Heart right ventricle (tissue), 16 donors: ENCODE measurements at regions not wholly inside any gene's neighbourhood (a gene's known extent, or its start where the extent isn't known, plus 50 kb on each side); places are given as distances from the start of the nearest gene placed in this dataset.

ENCODE experiments used
- ATAC-seq, 8 donors: fragments of 200-7000 bp; cut with Tn5 transposase; one replicate each; pipeline ENCODE4 v1.9.1; 2020; ENCODE audit warnings: mild to moderate bottlenecking in 8 of 8, moderate library complexity in 8 of 8, moderate number of reproducible peaks in 1 of 8
- DNase-seq, 2 donors: peaks; one replicate each; pipeline ENCODE4 v3.0.0-alpha.2; 2020
- H3K27ac ChIP-seq, 10 donors: fragments of 200-600 bp; sonication (generic) in 2 of 10; one replicate each; pipeline versions ENCODE4 v1.5.0 to v1.8.0; 2020 to 2022; ENCODE audit warnings: mild to moderate bottlenecking in 3 of 10
- H3K27me3 ChIP-seq, 7 donors: fragments of 200-600 bp; one replicate each; pipeline ENCODE4 v1.8.0; 2021 to 2022; ENCODE audit warnings: mild to moderate bottlenecking in 2 of 7
- H3K36me3 ChIP-seq, 9 donors: fragments of 200-600 bp; sonication (generic) in 1 of 9; one replicate each; pipeline versions ENCODE4 v1.5.0 to v1.8.0; 2020 to 2022; ENCODE audit warnings: mild to moderate bottlenecking in 2 of 9
- H3K4me1 ChIP-seq, 9 donors: fragments of 200-600 bp; sonication (generic) in 1 of 9; one replicate each; pipeline versions ENCODE4 v1.5.0 to v1.8.0; 2020 to 2022; ENCODE audit warnings: mild to moderate bottlenecking in 4 of 9
- H3K4me3 ChIP-seq, 10 donors: fragments of 200-600 bp; sonication (generic) in 2 of 10; one replicate each; pipeline versions ENCODE4 v1.5.0 to v1.8.0; 2020 to 2022; ENCODE audit warnings: mild to moderate bottlenecking in 7 of 10, moderate library complexity in 2 of 10
- H3K9me3 ChIP-seq, 11 donors: fragments of 200-600 bp in 10 of 11; sonication (generic) in 2 of 11; one replicate each; pipeline versions ENCODE4 v1.5.0 to v1.8.0; 2013 to 2022; ENCODE audit warnings: mild to moderate bottlenecking in 2 of 11, control low read depth in 1 of 11, moderate library complexity in 1 of 11
- WGBS, 2 donors: extraction: QIAGEN DNeasy Blood & Tissue Kit; methylation state at CpG; one replicate each; pipeline ENCODE4 v1.1.7; 2013; ENCODE audit warnings: inconsistent platforms in 1 of 2; 5-methylcytosine and 5-hydroxymethylcytosine counted together
- intact Hi-C, 10 donors: fragments of 100-400 bp; cut with DNase I; formaldehyde crosslinking; loops; one replicate each; pipeline versions ENCODE4 v1.11.1 to v1.14.2; 2022
- TF ChIP-seq, protein P1 (sequence below), 9 donors: fragments of 200-600 bp; sonication (generic) in 2 of 9; IDR thresholded peaks; one replicate each; pipeline versions ENCODE4 v1.5.0 to v1.8.0; 2021 to 2022; ENCODE audit warnings: antibody characterized with exemption in 9 of 9, mild to moderate bottlenecking in 5 of 9, moderate library complexity in 1 of 9
- donor health status: Arrhythmogenic right ventricular cardiomyopathy.
- donor health status: ischemic (EF 13 %, LVEDD 7.1; RV severe dilation, severe dysfunction).
- donor health status: healthy with polysubstance abuse.
- donor health status: DM: no; HTN: yes; CAD: no.
- donor health status: DM: no; HTN: no; CAD: no.
- donor health status: ischemic (EF 25% LVEDD 6.9; RV normal size, moderate dysfunction).
- donor health status: ischemic (EF 25% LVEDD 5.7; RV mildly dilated, moderate dysfunction).
- donor health status: healthy.
- donor health status: DM: yes; HTN: yes; CAD: no.
- donor health status: Ischemic cardiomyopathy.
- donor health status: ischemic (EF 35%, LVEDD 5.7; RV mildly dilated, moderate dysfunction).
- donor health status: nonischemic (EF 11% LVEDD 7.7; RV severe dilation, severe dysfunction).
- donor health status: DM: yes; HTN: yes; CAD: no.
- donor health status: PGD.
- donor health status: ischemic (EF 29% LVEDD 5.4; RV normal size, mild dysfunction).
- donor health status: nonischemic (EF 23%, LVEDD 6.1; RV moderate dilation, normal function).

DNA sequence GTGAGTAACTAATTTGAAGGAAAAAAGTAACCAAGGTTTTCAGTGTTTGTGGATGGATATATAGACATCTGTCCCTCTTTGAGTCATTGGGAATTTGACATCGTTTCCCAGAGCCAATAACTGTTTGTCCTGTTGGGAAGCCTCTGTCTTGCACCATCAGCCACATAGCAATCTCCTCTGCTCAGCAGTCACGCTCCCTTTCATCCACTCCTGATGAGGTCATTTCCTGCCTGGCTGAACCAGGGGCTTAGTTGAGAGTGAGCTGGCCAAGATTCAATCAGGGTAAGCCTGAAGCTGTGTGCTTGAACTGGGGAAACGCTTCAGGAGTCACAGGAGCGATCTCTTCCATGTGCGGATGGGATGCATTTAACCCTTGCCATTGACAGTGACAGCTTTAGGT is 121.5 kb upstream of the FOXQ1 start:
- Histone ChIP-seq H3K27me3 (peaks cover 0 to 20% (median 3%) of the 10 kb centered on the region in 7 donors), H3K4me1 (no peaks in the 10 kb centered on the region), H3K27ac (no peak overlapping the region), H3K36me3 (no peaks in the 10 kb centered on the region), H3K4me3 (no peak overlapping the region), H3K9me3 (peaks cover 0 to 18% (median 0%) of the 10 kb centered on the region in 11 donors)
- WGBS, 2 donors = 26 to 38% methylated on average over 5 of the region's 5 CpGs
- TF ChIP-seq, protein P1, sequence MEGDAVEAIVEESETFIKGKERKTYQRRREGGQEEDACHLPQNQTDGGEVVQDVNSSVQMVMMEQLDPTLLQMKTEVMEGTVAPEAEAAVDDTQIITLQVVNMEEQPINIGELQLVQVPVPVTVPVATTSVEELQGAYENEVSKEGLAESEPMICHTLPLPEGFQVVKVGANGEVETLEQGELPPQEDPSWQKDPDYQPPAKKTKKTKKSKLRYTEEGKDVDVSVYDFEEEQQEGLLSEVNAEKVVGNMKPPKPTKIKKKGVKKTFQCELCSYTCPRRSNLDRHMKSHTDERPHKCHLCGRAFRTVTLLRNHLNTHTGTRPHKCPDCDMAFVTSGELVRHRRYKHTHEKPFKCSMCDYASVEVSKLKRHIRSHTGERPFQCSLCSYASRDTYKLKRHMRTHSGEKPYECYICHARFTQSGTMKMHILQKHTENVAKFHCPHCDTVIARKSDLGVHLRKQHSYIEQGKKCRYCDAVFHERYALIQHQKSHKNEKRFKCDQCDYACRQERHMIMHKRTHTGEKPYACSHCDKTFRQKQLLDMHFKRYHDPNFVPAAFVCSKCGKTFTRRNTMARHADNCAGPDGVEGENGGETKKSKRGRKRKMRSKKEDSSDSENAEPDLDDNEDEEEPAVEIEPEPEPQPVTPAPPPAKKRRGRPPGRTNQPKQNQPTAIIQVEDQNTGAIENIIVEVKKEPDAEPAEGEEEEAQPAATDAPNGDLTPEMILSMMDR (IDR thresholded peaks at IDR 0.05) = no peak
- peak in 1 of 8 donors; percentile 51 for ATAC-seq
- intact Hi-C loops = no loop called here
- DNase-seq = no peak

DNA sequence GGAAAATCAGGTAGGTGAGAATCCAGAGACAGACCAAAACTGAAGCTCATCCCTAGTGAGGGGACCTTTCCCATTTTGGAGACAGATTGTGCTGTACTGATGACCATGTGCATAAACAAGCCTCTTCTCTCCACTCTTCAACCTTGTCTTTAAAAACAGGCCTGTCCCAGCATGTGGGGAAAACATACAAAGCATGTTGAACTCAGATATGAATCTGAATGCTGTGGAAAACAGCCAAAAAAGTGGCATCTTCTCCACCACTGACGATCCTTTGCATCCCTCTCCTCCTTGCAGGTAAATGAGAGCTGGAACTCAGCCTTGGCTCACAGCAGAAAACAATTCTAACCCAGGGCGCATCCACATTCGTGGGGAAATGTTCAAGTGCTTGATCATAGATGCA is 123.7 kb upstream of the FOXQ1 start:
- DNase-seq (no peak), ATAC-seq (no peak)
- no peaks in the 10 kb centered on the region for H3K9me3 ChIP-seq
- peaks cover 0 to 36% (median 11%) of the 10 kb centered on the region in 7 donors for H3K27me3 ChIP-seq
- TF ChIP-seq, protein P1 (IDR thresholded peaks at IDR 0.05) = no peak
- no peaks in the 10 kb centered on the region for H3K4me1 ChIP-seq
- no peak overlapping the region for H3K27ac ChIP-seq
- intact Hi-C loops = no loop called here
- no peaks in the 10 kb centered on the region for H3K36me3 ChIP-seq
- no peak overlapping the region for H3K4me3 ChIP-seq
- WGBS, 2 donors = 79 to 81% methylated on average over 3 of the region's 3 CpGs

DNA sequence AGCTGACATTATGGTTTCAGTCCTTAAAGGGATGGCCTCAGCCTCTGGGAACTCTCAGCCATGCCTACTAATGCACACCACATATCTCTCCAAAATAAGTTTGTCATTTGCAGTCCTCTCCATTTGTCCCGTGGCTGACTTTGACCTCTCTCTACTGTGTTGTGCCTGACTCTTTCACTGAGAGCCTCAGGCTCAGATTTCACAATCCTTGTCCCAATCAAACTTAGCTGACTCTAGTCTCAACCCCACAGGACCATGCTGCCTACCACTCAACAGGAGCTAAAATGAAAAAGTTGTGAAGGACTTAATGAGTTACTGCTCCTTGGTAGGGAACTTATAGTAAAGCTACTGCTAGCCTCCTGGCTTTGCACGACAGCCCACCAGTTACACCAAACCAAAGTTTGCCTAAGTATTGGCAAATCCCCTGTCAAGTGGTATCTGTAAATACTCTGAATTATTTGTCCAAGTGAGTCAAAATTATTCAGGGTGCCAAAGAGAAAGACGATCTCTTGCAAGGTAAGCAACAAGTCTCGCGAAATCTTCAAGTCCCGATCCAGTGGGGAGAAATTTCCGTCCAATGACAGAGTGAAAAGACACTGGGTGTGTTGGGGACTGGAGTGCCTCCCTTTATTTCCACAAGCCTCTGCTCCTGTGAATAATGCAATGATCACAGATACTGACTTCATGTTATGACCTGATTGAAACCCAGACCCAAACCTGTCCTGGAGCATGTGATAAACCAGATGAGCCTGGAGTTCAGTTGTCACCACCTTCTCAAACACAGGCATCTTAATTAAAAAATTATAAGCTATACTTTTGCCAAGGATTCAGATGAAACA is 124.4 kb upstream of the FOXQ1 start:
- Histone ChIP-seq H3K27me3 (peaks cover 0 to 41% (median 16%) of the 10 kb centered on the region in 7 donors), H3K9me3 (no peaks in the 10 kb centered on the region), H3K36me3 (no peaks in the 10 kb centered on the region), H3K27ac (no peak overlapping the region), H3K4me3 (no peak overlapping the region), H3K4me1 (no peaks in the 10 kb centered on the region)
- TF ChIP-seq, protein P1 (IDR thresholded peaks at IDR 0.05) = no peak
- DNase-seq (no peak), ATAC-seq (no peak)
- 90% methylated on average over 7 of the region's 7 CpGs for WGBS, 2 donors
- intact Hi-C loops = no loop called here

DNA sequence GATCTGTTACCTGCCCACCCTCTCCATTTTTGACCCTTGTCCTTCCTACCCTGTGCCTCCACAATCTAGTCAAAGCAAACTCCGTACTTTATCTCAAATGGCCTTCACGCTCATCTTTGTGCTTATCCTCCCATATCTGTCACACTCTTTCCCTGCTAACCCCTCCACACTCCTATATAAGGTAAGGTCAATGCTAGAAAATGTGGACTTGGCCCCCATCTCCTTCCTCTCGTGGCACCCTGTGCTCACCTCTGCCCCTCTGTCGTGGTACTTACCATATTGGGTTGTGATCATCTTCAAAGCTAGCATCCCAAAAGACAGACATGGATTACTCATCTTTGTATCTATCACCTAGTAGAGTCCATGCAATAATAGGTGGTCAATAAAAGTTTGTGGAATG is 127.6 kb upstream of the FOXQ1 start:
- Histone ChIP-seq H3K27ac (no peak overlapping the region), H3K9me3 (no peaks in the 10 kb centered on the region), H3K36me3 (no peaks in the 10 kb centered on the region), H3K4me1 (no peaks in the 10 kb centered on the region), H3K4me3 (no peak overlapping the region), H3K27me3 (peaks cover 0 to 34% (median 23%) of the 10 kb centered on the region in 7 donors)
- 72 to 78% methylated on average over 4 of the region's 4 CpGs for WGBS, 2 donors
- TF ChIP-seq, protein P1 (IDR thresholded peaks at IDR 0.05) = no peak
- intact Hi-C loops = no loop called here
- ATAC-seq = no peak
- DNase-seq = no peak
